PC-9 (cell line): ENCODE measurements at regions not wholly inside any gene's neighbourhood (a gene's known extent, or its start where the extent isn't known, plus 50 kb on each side); places are given as distances from the start of the nearest gene placed in this dataset.

Experiments
- BruUV-seq: library from RNA; stranded (reverse); fragments of 400-500 nt; replicated peaks from 2 replicates; lab custom pipeline; 2021; lab: Mats Ljungman, UMichigan
- CTCF ChIA-PET: fragments of 300-600 bp; sonication (Branson Sonifier 250); formaldehyde crosslinking; loops from one replicate; lab custom pipeline; 2022; ENCODE audit warnings: antibody characterized with exemption; lab: Charles Lee
- POLR2A ChIA-PET: fragments of 300-600 bp; sonication (Branson Sonifier 250); formaldehyde crosslinking; loops from one replicate; lab custom pipeline; 2022; ENCODE audit warnings: antibody characterized with exemption; ENCODE audit not compliant: unreplicated experiment; lab: Charles Lee
- DNase-seq, 2 experiments: peaks; one replicate each; pipeline versions ENCODE4 v3.0.0 to v3.0.0-alpha.2; 2015 to 2022; ENCODE audit warnings: mixed read lengths in 1 of 2
- H2AFZ ChIP-seq: fragments of 200-600 bp; sonication (generic); 2 replicates; pipeline ENCODE4 v1.8.1; 2017; ENCODE audit warnings: antibody characterized with exemption
- H3F3A ChIP-seq: fragments of 200-600 bp; sonication (generic); 2 replicates; pipeline ENCODE4 v1.8.1; 2017; ENCODE audit warnings: antibody characterized with exemption, mild to moderate bottlenecking, low read depth; ENCODE audit not compliant: insufficient read depth
- H3K27ac ChIP-seq: fragments of 200-600 bp; sonication (generic); 2 replicates; pipeline ENCODE4 v1.6.1; 2016; ENCODE audit warnings: mixed run types
- H3K27me3 ChIP-seq: fragments of 200-600 bp; sonication (generic); 2 replicates; pipeline ENCODE4 v1.6.1; 2016; ENCODE audit warnings: low read depth, mixed run types; ENCODE audit not compliant: insufficient read depth
- H3K36me3 ChIP-seq: fragments of 200-600 bp; sonication (generic); 2 replicates; pipeline ENCODE4 v1.6.1; 2016; ENCODE audit warnings: low read depth, mixed run types
- H3K4me1 ChIP-seq: fragments of 200-600 bp; sonication (generic); replicated peaks from 2 replicates; pipeline ENCODE4 v1.6.1; 2016; ENCODE audit warnings: mixed run types; ENCODE audit not compliant: insufficient read depth
- H3K4me2 ChIP-seq: fragments of 200-600 bp; sonication (generic); 2 replicates; pipeline ENCODE4 v1.6.1; 2017; ENCODE audit warnings: mixed run types
- H3K4me3 ChIP-seq: fragments of 200-600 bp; sonication (generic); 2 replicates; pipeline ENCODE4 v1.6.1; 2016; ENCODE audit warnings: mixed run types
- H3K79me2 ChIP-seq: fragments of 200-600 bp; sonication (generic); 2 replicates; pipeline ENCODE4 v1.6.1; 2017; ENCODE audit warnings: low read depth, mixed run types
- H3K9me2 ChIP-seq: fragments of 200-600 bp; sonication (generic); 2 replicates; pipeline ENCODE4 v1.8.1; 2017; ENCODE audit warnings: mild to moderate bottlenecking; ENCODE audit not compliant: insufficient read depth
- H3K9me3 ChIP-seq: fragments of 200-600 bp; sonication (generic); 2 replicates; pipeline ENCODE4 v1.8.1; 2016; ENCODE audit warnings: low read depth; ENCODE audit not compliant: insufficient read depth
- H4K20me1 ChIP-seq: fragments of 200-600 bp; sonication (generic); 2 replicates; pipeline ENCODE4 v1.8.1; 2017; ENCODE audit not compliant: insufficient read depth
- EZH2 ChIP-seq: fragments of 200-600 bp; sonication (generic); IDR thresholded peaks from 2 replicates; pipeline ENCODE4 v1.8.0; 2017; ENCODE audit warnings: antibody characterized with exemption, low read depth
- intact Hi-C: fragments of 100-400 bp; cut with micrococcal nuclease; formaldehyde crosslinking; loops from one replicate; pipeline ENCODE4 v1.10.0; 2022; ENCODE audit not compliant: unreplicated experiment
- TF ChIP-seq, protein P1 (sequence below): fragments of 200-600 bp; sonication (generic); conservative IDR thresholded peaks from 2 replicates; pipeline ENCODE4 v1.6.1; 2017; ENCODE audit warnings: mixed run types, antibody characterized with exemption, mild to moderate bottlenecking, moderate library complexity

DNA sequence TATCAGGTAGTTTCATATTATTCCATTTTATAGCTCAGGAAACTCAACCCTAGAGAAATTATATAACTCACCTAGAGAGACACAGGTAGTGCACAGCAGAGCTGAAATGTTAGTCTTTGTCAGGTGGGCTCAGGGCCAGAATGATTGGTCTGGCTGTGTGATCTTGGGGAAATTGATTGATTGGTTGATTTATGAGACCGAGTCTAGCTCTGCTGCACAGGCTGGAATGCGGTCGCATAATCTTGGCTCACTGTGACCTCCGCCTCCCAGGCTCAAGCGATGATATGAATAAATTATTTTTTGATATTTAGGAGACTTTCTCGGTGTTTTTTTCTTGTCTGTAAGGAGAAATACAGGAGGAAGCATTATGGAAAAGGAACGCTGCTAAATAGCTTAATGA lies 239.9 kb upstream of the SLC10A2 start:
- intact Hi-C loops, result no loop called here
- ChIA-PET POLR2A (no interaction called here), CTCF (no interaction called here)
- Histone ChIP-seq H3K4me3 (no peak overlapping the region), H3K9me2 (no peaks in the 10 kb centered on the region; the same call in 1 of the 2 replicates), H3K36me3 (no peaks in the 10 kb centered on the region), H3K9me3 (peaks cover 6% of the 10 kb centered on the region; the same call in 1 of the 2 replicates), H2AFZ (no peak overlapping the region; the same call in 1 of the 2 replicates), H3K79me2 (no peaks in the 10 kb centered on the region), H3F3A (no peaks in the 10 kb centered on the region), H3K27ac (no peak overlapping the region), H3K4me2 (no peak overlapping the region), H3K4me1 (no peaks in the 10 kb centered on the region), H4K20me1 (no peaks in the 10 kb centered on the region), H3K27me3 (no peaks in the 10 kb centered on the region)
- no peak for DNase-seq
- no TSS peak for BruUV-seq
- TF ChIP-seq EZH2, result no peak
- TF ChIP-seq, protein P1, sequence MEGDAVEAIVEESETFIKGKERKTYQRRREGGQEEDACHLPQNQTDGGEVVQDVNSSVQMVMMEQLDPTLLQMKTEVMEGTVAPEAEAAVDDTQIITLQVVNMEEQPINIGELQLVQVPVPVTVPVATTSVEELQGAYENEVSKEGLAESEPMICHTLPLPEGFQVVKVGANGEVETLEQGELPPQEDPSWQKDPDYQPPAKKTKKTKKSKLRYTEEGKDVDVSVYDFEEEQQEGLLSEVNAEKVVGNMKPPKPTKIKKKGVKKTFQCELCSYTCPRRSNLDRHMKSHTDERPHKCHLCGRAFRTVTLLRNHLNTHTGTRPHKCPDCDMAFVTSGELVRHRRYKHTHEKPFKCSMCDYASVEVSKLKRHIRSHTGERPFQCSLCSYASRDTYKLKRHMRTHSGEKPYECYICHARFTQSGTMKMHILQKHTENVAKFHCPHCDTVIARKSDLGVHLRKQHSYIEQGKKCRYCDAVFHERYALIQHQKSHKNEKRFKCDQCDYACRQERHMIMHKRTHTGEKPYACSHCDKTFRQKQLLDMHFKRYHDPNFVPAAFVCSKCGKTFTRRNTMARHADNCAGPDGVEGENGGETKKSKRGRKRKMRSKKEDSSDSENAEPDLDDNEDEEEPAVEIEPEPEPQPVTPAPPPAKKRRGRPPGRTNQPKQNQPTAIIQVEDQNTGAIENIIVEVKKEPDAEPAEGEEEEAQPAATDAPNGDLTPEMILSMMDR, result no peak

DNA sequence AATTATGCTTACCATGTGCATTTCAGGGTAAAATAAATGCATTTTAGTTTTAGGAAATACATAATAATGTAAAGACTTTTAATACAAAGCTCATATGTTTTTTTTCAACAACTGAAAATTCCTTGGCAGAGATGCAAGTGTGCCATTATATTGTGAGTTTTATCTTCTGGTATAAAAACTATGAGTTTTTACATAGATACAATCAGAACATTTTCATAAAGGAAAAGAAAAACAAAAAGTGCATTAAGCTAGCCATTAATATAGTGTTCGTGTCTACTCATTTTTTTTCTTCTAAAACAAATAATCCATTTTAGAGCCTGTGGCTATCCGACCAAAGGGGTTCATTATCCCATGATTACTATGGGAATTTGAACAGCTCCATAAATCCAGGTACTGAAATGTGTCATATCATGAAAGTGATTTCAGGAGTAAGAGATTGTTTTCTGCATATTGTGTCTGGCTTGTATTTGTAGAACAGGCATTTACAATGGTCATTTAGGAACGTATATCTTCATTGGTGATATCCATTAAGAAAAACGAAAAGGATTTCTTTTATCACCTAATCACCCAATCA lies 236.9 kb upstream of the SLC10A2 start:
- Histone ChIP-seq H3K4me2 (no peak overlapping the region), H3K9me3 (peaks cover 6% of the 10 kb centered on the region; the same call in 1 of the 2 replicates), H2AFZ (no peak overlapping the region), H3K36me3 (no peaks in the 10 kb centered on the region), H3K27me3 (no peaks in the 10 kb centered on the region), H4K20me1 (no peaks in the 10 kb centered on the region), H3K79me2 (no peaks in the 10 kb centered on the region), H3K9me2 (0 out of 2 replicates have a peak, but pooled peaks cover 7% of the 10 kb centered on the region), H3K4me1 (no peaks in the 10 kb centered on the region), H3K4me3 (no peak overlapping the region), H3F3A (no peaks in the 10 kb centered on the region), H3K27ac (no peak overlapping the region)
- TF ChIP-seq, protein P1, result no peak
- TF ChIP-seq EZH2, result no peak
- no TSS peak for BruUV-seq
- DNase-seq, result no peak
- POLR2A ChIA-PET, result no interaction called here
- intact Hi-C loops, result no loop called here
- CTCF ChIA-PET, result no interaction called here

GRCh38 chr13:103302676-103303075 lies 236.5 kb upstream of the SLC10A2 start:
- Histone ChIP-seq H3K4me3 (no peak overlapping the region), H3K36me3 (no peaks in the 10 kb centered on the region), H3K79me2 (no peaks in the 10 kb centered on the region), H3K27me3 (no peaks in the 10 kb centered on the region), H3K9me2 (0 out of 2 replicates have a peak, but pooled peaks cover 7% of the 10 kb centered on the region), H3F3A (no peaks in the 10 kb centered on the region), H3K4me2 (no peak overlapping the region), H3K27ac (no peak overlapping the region), H2AFZ (0 out of 2 replicates have a peak overlapping the region, but pooled peaks have one; percentile 35), H4K20me1 (no peaks in the 10 kb centered on the region), H3K9me3 (peaks cover 6% of the 10 kb centered on the region; the same call in 1 of the 2 replicates), H3K4me1 (no peaks in the 10 kb centered on the region)
- ChIA-PET CTCF (no interaction called here), POLR2A (no interaction called here)
- no peak for DNase-seq
- no TSS peak for BruUV-seq
- TF ChIP-seq, protein P1, result no peak
- TF ChIP-seq EZH2, result no peak
- intact Hi-C loops, result no loop called here
